Small intestine (tissue), 7 donors: ENCODE measurements at regions not wholly inside any gene's neighbourhood (a gene's known extent, or its start where the extent isn't known, plus 50 kb on each side); places are given as distances from the start of the nearest gene placed in this dataset.

Experiments used
- DNase-seq, 2 donors: peaks; one replicate each; pipeline versions ENCODE4 v3.0.0 to v3.0.0-alpha.2; 2013
- FAIRE-seq: peaks from 2 replicates; lab custom pipeline; 2012; peaks lifted over from hg19 to GRCh38; lab: Jason Lieb, UNC
- H3K27ac ChIP-seq, 3 donors: one replicate each; pipeline ENCODE4 v1.5.1; 2013; ENCODE audit warnings: low read length in 2 of 3, mild to moderate bottlenecking in 2 of 3, control low read depth in 1 of 3, inconsistent platforms in 1 of 3, low read depth in 1 of 3, moderate library complexity in 1 of 3
- H3K27me3 ChIP-seq, 3 donors: one replicate each; pipeline ENCODE4 v1.6.1; 2013; ENCODE audit warnings: low read length in 3 of 3, inconsistent platforms in 1 of 3; ENCODE audit not compliant: control insufficient read depth in 3 of 3, insufficient read depth in 3 of 3
- H3K36me3 ChIP-seq, 3 donors: one replicate each; pipeline ENCODE4 v1.6.1; 2013; ENCODE audit warnings: low read length in 3 of 3, inconsistent platforms in 1 of 3, low read depth in 1 of 3, mild to moderate bottlenecking in 1 of 3, moderate library complexity in 1 of 3; ENCODE audit not compliant: control insufficient read depth in 3 of 3, insufficient read depth in 2 of 3
- H3K4me1 ChIP-seq, 3 donors: one replicate each; pipeline ENCODE4 v1.6.1; 2013; ENCODE audit warnings: low read length in 2 of 3, inconsistent platforms in 1 of 3, low read depth in 1 of 3, mild to moderate bottlenecking in 1 of 3, moderate library complexity in 1 of 3; ENCODE audit not compliant: control insufficient read depth in 3 of 3, insufficient read depth in 2 of 3
- H3K4me3 ChIP-seq, 3 donors: one replicate each; pipeline ENCODE4 v1.5.1; 2013; ENCODE audit warnings: low read length in 3 of 3, control low read depth in 1 of 3, inconsistent platforms in 1 of 3, low read depth in 1 of 3, mild to moderate bottlenecking in 1 of 3, moderate library complexity in 1 of 3
- H3K9me3 ChIP-seq, 2 donors: one replicate each; pipeline ENCODE4 v1.6.1; 2013; ENCODE audit warnings: low read depth in 1 of 2, low read length in 1 of 2; ENCODE audit not compliant: control insufficient read depth in 2 of 2, insufficient read depth in 1 of 2
- WGBS, 3 donors: extraction: QIAGEN DNeasy Blood & Tissue Kit; methylation state at CpG; one replicate each; pipeline ENCODE4 v1.1.7; 2013; 5-methylcytosine and 5-hydroxymethylcytosine counted together
- donor health status: healthy with polysubstance abuse.
- donor health status: control.
- donor health status: control.
- donor health status: Bipolar disorder and iron deficiency.
- donor health status: healthy.

DNA sequence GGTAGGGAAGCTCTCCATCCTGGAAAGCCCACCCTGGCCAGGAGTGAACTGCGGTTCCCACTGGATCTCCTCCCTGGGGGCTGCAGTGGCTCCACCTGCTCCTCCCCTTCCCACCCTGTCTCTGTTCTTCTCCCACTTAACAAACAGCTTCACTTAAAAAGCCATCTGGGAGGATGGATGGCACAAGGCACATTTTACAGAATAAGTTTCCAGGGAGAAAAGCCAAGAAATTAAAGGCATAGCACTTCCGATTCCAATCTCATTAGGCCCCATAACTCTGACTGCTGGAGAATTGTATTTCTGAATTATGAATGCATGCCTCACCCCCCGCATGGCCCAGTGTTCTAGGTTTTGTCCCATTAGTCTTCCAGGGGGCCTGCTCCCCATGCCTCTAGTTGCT is 718.3 kb downstream of the PTPRU start:
- 84 to 91% (median 88%) methylated on average over 3 of the region's 3 CpGs for WGBS, 3 donors
- no peak overlapping the region for H3K4me3 ChIP-seq
- H3K36me3 ChIP-seq = no peaks in the 10 kb centered on the region
- H3K27me3 ChIP-seq = no peaks in the 10 kb centered on the region
- H3K9me3 ChIP-seq = peaks cover 0 to 8% of the 10 kb centered on the region in 2 donors
- no peaks in the 10 kb centered on the region for H3K4me1 ChIP-seq
- no peak for FAIRE-seq
- DNase-seq = no peak
- H3K27ac ChIP-seq = no peak overlapping the region

- H3K4me3 ChIP-seq = no peak overlapping the region
- no peaks in the 10 kb centered on the region for H3K27me3 ChIP-seq
- H3K4me1 ChIP-seq = no peaks in the 10 kb centered on the region
- peaks cover 0 to 8% of the 10 kb centered on the region in 2 donors for H3K9me3 ChIP-seq
- FAIRE-seq (no peak), DNase-seq (no peak)
- no peaks in the 10 kb centered on the region for H3K36me3 ChIP-seq
- WGBS, 3 donors = 50 to 64% (median 58%) methylated on average over 7 of the region's 7 CpGs
- no peak overlapping the region for H3K27ac ChIP-seq
Observed at GRCh38 chr1:29953961-29954360, 717.6 kb downstream of the PTPRU start.

- WGBS, 3 donors = 17 to 55% (median 42%) methylated on average over 1 of the region's 1 CpG
Observed at GRCh38 chr1:29949676-29950075, 713.4 kb downstream of the PTPRU start.

GRCh38 chr1:29948581-29948980 is 712.3 kb downstream of the PTPRU start:
- Histone ChIP-seq H3K27me3 (no peaks in the 10 kb centered on the region), H3K36me3 (no peaks in the 10 kb centered on the region), H3K9me3 (peaks cover 0 to 8% of the 10 kb centered on the region in 2 donors), H3K4me1 (no peaks in the 10 kb centered on the region), H3K4me3 (no peak overlapping the region), H3K27ac (no peak overlapping the region)
- WGBS, 3 donors = 67 to 76% (median 71%) methylated on average over 8 of the region's 8 CpGs
- no peak for FAIRE-seq
- DNase-seq = no peak

More at GRCh38 chr1:29949676-29950075, 713.4 kb downstream of the PTPRU start:
- H3K9me3 ChIP-seq = peaks cover 0 to 8% of the 10 kb centered on the region in 2 donors
- FAIRE-seq (no peak), DNase-seq (no peak)
- no peaks in the 10 kb centered on the region for H3K27me3 ChIP-seq
- no peak overlapping the region for H3K4me3 ChIP-seq
- no peaks in the 10 kb centered on the region for H3K36me3 ChIP-seq
- H3K27ac ChIP-seq = no peak overlapping the region
- no peaks in the 10 kb centered on the region for H3K4me1 ChIP-seq

DNA sequence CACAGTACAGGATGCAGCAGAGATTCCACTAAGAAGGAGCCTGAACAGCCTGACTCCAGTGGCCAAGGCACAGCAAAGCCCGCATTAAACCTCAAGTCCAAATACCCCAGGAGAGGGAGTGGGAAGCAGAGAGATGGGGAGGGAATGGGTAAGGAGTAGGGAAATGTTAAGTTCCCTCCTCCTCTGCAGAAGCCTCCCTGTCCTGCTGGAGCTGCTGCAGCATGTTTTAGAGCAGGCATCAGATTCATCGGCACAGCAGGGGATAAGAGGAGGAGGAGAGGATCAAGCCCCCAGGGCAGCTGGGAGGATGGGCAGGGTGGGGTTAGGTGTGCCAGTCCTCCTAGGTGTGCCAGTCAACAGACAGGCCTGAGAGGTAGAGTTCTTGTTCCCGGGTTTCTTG is 709.7 kb downstream of the PTPRU start:
- Histone ChIP-seq H3K27me3 (no peaks in the 10 kb centered on the region), H3K4me1 (no peaks in the 10 kb centered on the region), H3K9me3 (peaks cover 0 to 5% of the 10 kb centered on the region in 2 donors), H3K36me3 (no peaks in the 10 kb centered on the region), H3K4me3 (no peak overlapping the region), H3K27ac (no peak overlapping the region)
- no peak for DNase-seq
- no peak for FAIRE-seq
- WGBS, 3 donors = 55 to 76% (median 63%) methylated on average over 3 of the region's 3 CpGs

DNA sequence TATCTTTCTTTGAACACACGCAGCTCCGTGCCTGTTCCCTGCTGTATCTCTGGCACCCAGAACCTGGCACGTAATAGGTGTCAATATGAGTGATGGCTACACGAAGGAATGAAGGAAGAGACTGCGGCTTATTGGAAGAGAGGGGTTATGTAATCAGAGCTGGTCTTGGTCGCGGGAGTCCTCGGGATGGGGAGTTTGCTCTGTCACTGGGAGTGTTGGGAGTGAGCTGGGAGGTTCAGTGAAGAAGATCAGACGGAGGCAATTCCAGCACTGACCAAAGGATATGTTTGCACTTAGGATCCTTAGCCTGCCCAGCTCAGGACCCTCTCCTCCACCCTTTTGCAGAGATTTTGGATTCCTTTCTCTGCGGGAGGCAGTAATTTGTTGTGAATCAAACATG is 709.1 kb downstream of the PTPRU start:
- peaks cover 0 to 1% of the 10 kb centered on the region in 2 donors for H3K9me3 ChIP-seq
- no peaks in the 10 kb centered on the region for H3K27me3 ChIP-seq
- DNase-seq (no peak), FAIRE-seq (no peak)
- H3K4me1 ChIP-seq = no peaks in the 10 kb centered on the region
- H3K36me3 ChIP-seq = no peaks in the 10 kb centered on the region
- no peak overlapping the region for H3K27ac ChIP-seq
- H3K4me3 ChIP-seq = no peak overlapping the region
- 32 to 37% (median 35%) methylated on average over 10 of the region's 10 CpGs for WGBS, 3 donors

- 63 to 70% (median 65%) methylated on average over 15 of the region's 15 CpGs for WGBS, 3 donors
- Histone ChIP-seq H3K9me3 (no peaks in the 10 kb centered on the region), H3K4me3 (no peak overlapping the region), H3K36me3 (no peaks in the 10 kb centered on the region), H3K4me1 (no peaks in the 10 kb centered on the region), H3K27me3 (no peaks in the 10 kb centered on the region), H3K27ac (no peak overlapping the region)
- DNase-seq = no peak
- no peak for FAIRE-seq
Observed at GRCh38 chr1:29944253-29944905, 708.1 kb downstream of the PTPRU start.

DNA sequence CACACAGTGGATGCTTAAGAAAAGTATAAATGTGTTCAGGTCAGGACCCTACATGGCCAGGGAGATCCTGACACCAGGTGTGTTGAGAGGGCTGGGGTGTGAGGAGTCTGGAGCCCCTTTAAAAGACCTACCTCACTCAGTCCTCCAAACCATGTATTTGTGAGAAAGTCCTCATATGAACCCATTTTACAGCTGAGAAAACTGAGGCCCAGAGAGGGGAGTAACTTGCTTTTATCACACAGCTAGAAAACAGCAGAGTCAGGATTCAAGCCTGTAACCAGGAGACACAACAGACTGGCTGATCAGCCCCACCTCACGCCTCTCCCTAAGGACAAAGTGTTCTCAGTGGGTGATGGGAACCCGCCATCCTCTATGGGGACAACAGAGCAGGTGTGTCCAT is 706.7 kb downstream of the PTPRU start:
- WGBS, 3 donors = 75 to 93% (median 92%) methylated on average over 2 of the region's 2 CpGs

GRCh38 chr1:29939079-29939478 is 702.8 kb downstream of the PTPRU start:
- Histone ChIP-seq H3K36me3 (no peaks in the 10 kb centered on the region), H3K27ac (no peak overlapping the region), H3K9me3 (no peaks in the 10 kb centered on the region), H3K4me1 (no peaks in the 10 kb centered on the region), H3K4me3 (no peak overlapping the region), H3K27me3 (no peaks in the 10 kb centered on the region)
- DNase-seq (no peak), FAIRE-seq (no peak)
- WGBS, 3 donors = 60 to 88% (median 70%) methylated on average over 2 of the region's 2 CpGs

More for the DNA sequence above, 706.7 kb downstream of the PTPRU start:
- H3K9me3 ChIP-seq = no peaks in the 10 kb centered on the region
- H3K27me3 ChIP-seq = no peaks in the 10 kb centered on the region
- H3K4me1 ChIP-seq = no peaks in the 10 kb centered on the region
- H3K36me3 ChIP-seq = no peaks in the 10 kb centered on the region
- H3K27ac ChIP-seq = no peak overlapping the region
- no peak overlapping the region for H3K4me3 ChIP-seq
- no peak for DNase-seq
- no peak for FAIRE-seq
